HCT116 (cell line): ENCODE measurements at regions not wholly inside any gene's neighbourhood (a gene's known extent, or its start where the extent isn't known, plus 50 kb on each side); places are given as distances from the start of the nearest gene placed in this dataset.

ENCODE experiments used
- ATAC-seq: fragments of 200-7000 bp; cut with Tn5 transposase; 2 replicates; pipeline ENCODE4 v1.9.1; 2020; ENCODE audit warnings: mild to moderate bottlenecking, moderate library complexity
- BruUV-seq: library from RNA; stranded (reverse); fragments of 400-500 nt; replicated peaks from 2 replicates; lab custom pipeline; 2021; lab: Mats Ljungman, UMichigan
- CTCF ChIA-PET: fragments of 300-600 bp; sonication (Branson Sonifier 250); formaldehyde crosslinking; loops from one replicate; lab custom pipeline; 2021; ENCODE audit warnings: antibody characterized with exemption; lab: Charles Lee
- POLR2A ChIA-PET: fragments of 300-600, 350-600 bp; sonication (Branson Sonifier 250); formaldehyde crosslinking; loops from one replicate; lab custom pipeline; 2021; ENCODE audit warnings: antibody characterized with exemption; lab: Charles Lee
- RAD21 ChIA-PET, 2 experiments: fragments of 300-600 bp; sonication (Branson Sonifier 250); formaldehyde crosslinking; loops; one replicate each; lab custom pipeline; 2023; ENCODE audit warnings: low total read pairs in 2 of 2; ENCODE audit not compliant: uncharacterized antibody in 2 of 2, unreplicated experiment in 2 of 2, low non-redundant PET in 1 of 2; lab: Charles Lee
- DNase-seq: peaks from one replicate; pipeline ENCODE4 v3.0.0-alpha.2; 2010; ENCODE audit warnings: low read depth, low spot score
- H2AFZ ChIP-seq: fragments of 200-600 bp; shearing (Covaris generic), sonication (generic); 2 replicates; pipeline ENCODE4 v1.6.1; 2017; ENCODE audit warnings: low read depth, mixed run types, mixed read lengths, antibody characterized with exemption, low read length; ENCODE audit not compliant: poor library complexity, severe bottlenecking
- H3K27ac ChIP-seq: 2 replicates; pipeline ENCODE4 v1.5.1; 2012; ENCODE audit warnings: low read depth, low read length
- H3K27me3 ChIP-seq: fragments of 200-600 bp; sonication (generic); 2 replicates; pipeline ENCODE4 v1.6.1; 2016; ENCODE audit warnings: mixed run types, low read length, mixed read lengths; ENCODE audit not compliant: insufficient read depth
- H3K36me3 ChIP-seq, 2 experiments: fragments of 200-500 bp in 1 of 2; fragments of 200-600 bp in 1 of 2; sonication (Bioruptor generic) in 1 of 2; sonication (generic) in 1 of 2; 2 replicates each; pipeline versions ENCODE4 v1.5.1 to v1.6.1; 2014 to 2016; ENCODE audit warnings: low read length in 2 of 2, inconsistent platforms in 1 of 2, mixed read lengths in 1 of 2, mixed run types in 1 of 2; ENCODE audit not compliant: insufficient read depth in 2 of 2, control insufficient read depth in 1 of 2
- H3K4me1 ChIP-seq, 2 experiments: fragments of 200-600 bp in 1 of 2; sonication (generic) in 1 of 2; 2 replicates each; pipeline versions ENCODE4 v1.5.1 to v1.6.1; 2012 to 2017; ENCODE audit warnings: low read length in 2 of 2, inconsistent platforms in 1 of 2, mild to moderate bottlenecking in 1 of 2, mixed read lengths in 1 of 2, mixed run types in 1 of 2, moderate library complexity in 1 of 2; ENCODE audit not compliant: insufficient read depth in 2 of 2, control insufficient read depth in 1 of 2
- H3K4me2 ChIP-seq: fragments of 200-600 bp; sonication (generic); 2 replicates; pipeline ENCODE4 v1.6.1; 2017; ENCODE audit warnings: mixed run types, low read length, mixed read lengths
- H3K4me3 ChIP-seq, 2 experiments: fragments of 200-600 bp in 1 of 2; sonication (generic) in 1 of 2; replicated peaks in 1 of 2; 2 replicates each; pipeline ENCODE4 v1.5.1; 2011 to 2016; ENCODE audit warnings: low read length in 2 of 2, control low read depth in 1 of 2, low read depth in 1 of 2, mild to moderate bottlenecking in 1 of 2, mixed read lengths in 1 of 2, mixed run types in 1 of 2
- H3K79me2 ChIP-seq: fragments of 200-600 bp; sonication (generic); 2 replicates; pipeline ENCODE4 v1.6.1; 2017; ENCODE audit warnings: mild to moderate bottlenecking, mixed run types, low read length, moderate library complexity, mixed read lengths; ENCODE audit not compliant: insufficient read depth
- H3K9ac ChIP-seq: fragments of 200-600 bp; sonication (generic); 2 replicates; pipeline ENCODE4 v1.6.1; 2016; ENCODE audit warnings: low read length, mixed read lengths
- H3K9me2 ChIP-seq: fragments of 200-600 bp; sonication (generic), shearing (Covaris generic); 2 replicates; pipeline ENCODE4 v1.6.1; 2017; ENCODE audit warnings: mixed run types, mild to moderate bottlenecking, moderate library complexity; ENCODE audit not compliant: insufficient read depth
- H3K9me3 ChIP-seq, 2 experiments: fragments of 200-500 bp in 1 of 2; fragments of 200-600 bp in 1 of 2; sonication (Bioruptor generic) in 1 of 2; sonication (generic) in 1 of 2; 2 replicates each; pipeline ENCODE4 v1.6.1; 2014 to 2017; ENCODE audit warnings: low read length in 2 of 2, mixed read lengths in 2 of 2, inconsistent platforms in 1 of 2, low read depth in 1 of 2, mild to moderate bottlenecking in 1 of 2, mixed run types in 1 of 2, moderate library complexity in 1 of 2; ENCODE audit not compliant: control insufficient read depth in 1 of 2, insufficient read depth in 1 of 2
- H4K20me1 ChIP-seq: fragments of 200-600 bp; sonication (generic), shearing (Covaris generic); 2 replicates; pipeline ENCODE4 v1.6.1; 2017; ENCODE audit warnings: mixed run types, mild to moderate bottlenecking, moderate library complexity; ENCODE audit not compliant: insufficient read depth
- CBX3 ChIP-seq: IDR thresholded peaks from 2 replicates; pipeline ENCODE4 v1.6.1; 2012; ENCODE audit warnings: low read depth
- CEBPB ChIP-seq: IDR thresholded peaks from 2 replicates; pipeline ENCODE4 v1.6.1; 2012; ENCODE audit warnings: low read depth
- ELF1 ChIP-seq: IDR thresholded peaks from 2 replicates; pipeline ENCODE4 v1.6.1; 2012; ENCODE audit warnings: low read depth, borderline replicate concordance
- EZH2phosphoT487 ChIP-seq: fragments of 200-600 bp; IDR thresholded peaks from 2 replicates; pipeline ENCODE4 v1.6.1; 2018; ENCODE audit warnings: antibody characterized with exemption, borderline replicate concordance
- FOSL1 ChIP-seq: IDR thresholded peaks from 2 replicates; pipeline ENCODE4 v1.6.1; 2012; ENCODE audit warnings: low read depth
- POLR2A ChIP-seq: IDR thresholded peaks from 2 replicates; pipeline ENCODE4 v1.7.0; 2011; ENCODE audit warnings: borderline replicate concordance; ENCODE audit not compliant: insufficient read depth, insufficient read length; ENCODE audit errors: extremely low read depth
- POLR2AphosphoS5 ChIP-seq: IDR thresholded peaks from 2 replicates; pipeline ENCODE4 v1.6.1; 2011; ENCODE audit warnings: mild to moderate bottlenecking, low read depth, low read length, moderate library complexity
- RAD21 ChIP-seq: IDR thresholded peaks from 2 replicates; pipeline ENCODE4 v1.6.1; 2012; ENCODE audit warnings: low read depth, mild to moderate bottlenecking
- SIN3A ChIP-seq: IDR thresholded peaks from 2 replicates; pipeline ENCODE4 v1.6.1; 2012; ENCODE audit warnings: low read depth
- SRF ChIP-seq: IDR thresholded peaks from 2 replicates; pipeline ENCODE4 v1.6.1; 2012; ENCODE audit warnings: low read depth
- TCF7L2 ChIP-seq: IDR thresholded peaks from 2 replicates; pipeline ENCODE4 v1.7.0; 2011; ENCODE audit warnings: borderline replicate concordance, inconsistent platforms; ENCODE audit not compliant: insufficient read depth, insufficient read length; ENCODE audit errors: extremely low read depth
- YY1 ChIP-seq: IDR thresholded peaks from 2 replicates; pipeline ENCODE4 v1.6.1; 2011; ENCODE audit warnings: low read length, low read depth, moderate library complexity, mild to moderate bottlenecking; ENCODE audit not compliant: insufficient replicate concordance; ENCODE audit errors: extremely low read depth
- ZNF274 ChIP-seq: fragments of 200-500 bp; sonication (Bioruptor generic); IDR thresholded peaks from 2 replicates; pipeline ENCODE4 v1.6.1; 2014; ENCODE audit warnings: mild to moderate bottlenecking, low read depth, low read length, inconsistent platforms
- intact Hi-C: fragments of 100-400 bp; cut with micrococcal nuclease; formaldehyde crosslinking; loops from 2 replicates; pipeline ENCODE4 v1.10.0; 2022
- TF ChIP-seq, protein P1 (sequence below): IDR thresholded peaks from 2 replicates; pipeline ENCODE4 v1.6.1; 2012
- TF ChIP-seq, protein P2 (sequence below): IDR thresholded peaks from 2 replicates; pipeline ENCODE4 v1.6.1; 2012

DNA sequence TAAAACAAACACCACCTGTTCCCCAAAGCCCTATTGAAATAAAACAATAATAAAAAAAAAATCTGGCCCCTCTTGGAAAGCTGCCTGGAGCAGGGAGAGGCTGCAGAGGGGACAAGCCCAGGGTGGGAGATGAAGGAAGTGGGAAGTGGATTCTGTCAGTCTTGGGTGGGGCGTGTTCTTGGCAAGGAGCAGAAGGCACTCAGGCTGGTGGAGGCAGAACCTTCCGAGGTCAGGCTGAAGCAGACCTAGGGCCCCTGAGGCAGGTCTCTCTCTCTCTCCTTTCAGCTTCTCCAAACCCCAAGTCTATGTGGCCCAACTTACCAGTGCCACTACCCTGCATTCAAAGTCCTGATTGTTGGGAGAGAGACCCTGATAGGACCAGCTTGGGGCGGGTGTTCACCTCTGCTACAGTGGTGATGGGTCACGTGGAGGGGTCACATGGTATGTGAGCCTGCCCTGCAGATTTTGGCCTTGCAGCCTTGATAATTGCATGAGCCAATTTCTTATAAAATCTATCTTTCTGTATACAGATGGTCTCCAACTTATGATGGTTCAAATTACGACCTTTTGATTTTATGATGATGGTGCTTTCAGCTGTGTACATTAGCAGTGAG lies 145.4 kb upstream of the C1orf174 start:
- Histone ChIP-seq H3K27me3 (peaks cover 14% of the 10 kb centered on the region; the same call in 1 of the 2 replicates), H3K4me1 (no peaks in the 10 kb centered on the region), H3K4me3 (no peak overlapping the region), H2AFZ (no peak overlapping the region), H3K9me3 (no peaks in the 10 kb centered on the region), H3K36me3 (no peaks in the 10 kb centered on the region), H4K20me1 (no peaks in the 10 kb centered on the region), H3K9ac (no peak overlapping the region), H3K27ac (no peak overlapping the region), H3K79me2 (no peaks in the 10 kb centered on the region), H3K4me2 (no peak overlapping the region), H3K9me2 (no peaks in the 10 kb centered on the region)
- no TSS peak for BruUV-seq
- TF ChIP-seq POLR2AphosphoS5 (no peak), CEBPB (no peak), POLR2A (no peak), ZNF274 (no peak), SIN3A (no peak), TCF7L2 (no peak), SRF (no peak), EZH2phosphoT487 (no peak), FOSL1 (no peak), ELF1 (no peak), RAD21 (no peak), YY1 (no peak), CBX3 (no peak)
- TF ChIP-seq, protein P1, sequence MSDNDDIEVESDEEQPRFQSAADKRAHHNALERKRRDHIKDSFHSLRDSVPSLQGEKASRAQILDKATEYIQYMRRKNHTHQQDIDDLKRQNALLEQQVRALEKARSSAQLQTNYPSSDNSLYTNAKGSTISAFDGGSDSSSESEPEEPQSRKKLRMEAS, result no peak
- TF ChIP-seq, protein P2, sequence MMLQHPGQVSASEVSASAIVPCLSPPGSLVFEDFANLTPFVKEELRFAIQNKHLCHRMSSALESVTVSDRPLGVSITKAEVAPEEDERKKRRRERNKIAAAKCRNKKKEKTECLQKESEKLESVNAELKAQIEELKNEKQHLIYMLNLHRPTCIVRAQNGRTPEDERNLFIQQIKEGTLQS, result no peak
- ATAC-seq (no peak), DNase-seq (no peak)
- POLR2A ChIA-PET, result no interaction called here
- RAD21 ChIA-PET, result no interaction called here
- intact Hi-C loops, result no loop called here
- CTCF ChIA-PET, result no interaction called here
